Keratinocyte (primary cell): ENCODE measurements at regions not wholly inside any gene's neighbourhood (a gene's known extent, or its start where the extent isn't known, plus 50 kb on each side); places are given as distances from the start of the nearest gene placed in this dataset.

Source experiments
- EZH2 ChIP-seq: IDR thresholded peaks from one replicate; pipeline ENCODE4 v1.6.1; 2012; ENCODE audit warnings: inconsistent platforms, mild to moderate bottlenecking, low read length, moderate library complexity
- TF ChIP-seq, protein P1 (sequence below), 3 experiments: IDR thresholded peaks in 1 of 3; conservative IDR thresholded peaks in 1 of 3; optimal IDR thresholded peaks in 1 of 3; 2 replicates in 2 of 3; 3 replicates in 1 of 3; pipeline versions ENCODE3 to v1.5.1; 2011; ENCODE audit warnings: low read length in 3 of 3, mild to moderate bottlenecking in 3 of 3, moderate library complexity in 2 of 3, control low read depth in 1 of 3, inconsistent platforms in 1 of 3; ENCODE audit not compliant: insufficient read depth in 2 of 3; ENCODE audit errors: extremely low read depth in 1 of 3

DNA sequence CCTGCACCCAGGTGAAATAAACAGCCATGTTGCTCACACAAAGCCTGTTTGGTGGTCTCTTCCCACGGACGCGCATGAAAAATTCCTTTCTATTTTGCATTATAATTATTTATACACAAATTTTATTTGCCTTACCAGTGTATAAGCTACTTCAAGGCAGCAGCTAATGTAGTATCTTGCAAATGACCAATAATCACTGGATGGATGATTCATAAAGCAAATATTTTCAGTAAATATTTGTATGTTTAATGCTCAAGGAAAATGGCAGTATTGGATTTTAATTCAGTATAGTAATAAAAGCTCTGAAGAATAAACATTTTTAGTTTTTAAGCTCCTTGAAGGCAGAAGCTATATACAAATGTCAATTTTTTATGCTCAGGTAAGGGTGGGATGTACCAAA lies 158.7 kb upstream of the NANOGP8 start:
- TF ChIP-seq, protein P1, sequence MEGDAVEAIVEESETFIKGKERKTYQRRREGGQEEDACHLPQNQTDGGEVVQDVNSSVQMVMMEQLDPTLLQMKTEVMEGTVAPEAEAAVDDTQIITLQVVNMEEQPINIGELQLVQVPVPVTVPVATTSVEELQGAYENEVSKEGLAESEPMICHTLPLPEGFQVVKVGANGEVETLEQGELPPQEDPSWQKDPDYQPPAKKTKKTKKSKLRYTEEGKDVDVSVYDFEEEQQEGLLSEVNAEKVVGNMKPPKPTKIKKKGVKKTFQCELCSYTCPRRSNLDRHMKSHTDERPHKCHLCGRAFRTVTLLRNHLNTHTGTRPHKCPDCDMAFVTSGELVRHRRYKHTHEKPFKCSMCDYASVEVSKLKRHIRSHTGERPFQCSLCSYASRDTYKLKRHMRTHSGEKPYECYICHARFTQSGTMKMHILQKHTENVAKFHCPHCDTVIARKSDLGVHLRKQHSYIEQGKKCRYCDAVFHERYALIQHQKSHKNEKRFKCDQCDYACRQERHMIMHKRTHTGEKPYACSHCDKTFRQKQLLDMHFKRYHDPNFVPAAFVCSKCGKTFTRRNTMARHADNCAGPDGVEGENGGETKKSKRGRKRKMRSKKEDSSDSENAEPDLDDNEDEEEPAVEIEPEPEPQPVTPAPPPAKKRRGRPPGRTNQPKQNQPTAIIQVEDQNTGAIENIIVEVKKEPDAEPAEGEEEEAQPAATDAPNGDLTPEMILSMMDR (optimal IDR thresholded peaks at IDR 0.05 in 1 of 3, IDR thresholded peaks at IDR 0.05 in 1 of 3, conservative IDR thresholded peaks at IDR 0.05 in 1 of 3; ENCODE audit: extremely low read depth in 1 of 3, insufficient read depth in 2 of 3, low read length in 3 of 3): no peak
- TF ChIP-seq EZH2: no peak
